PC-3 (cell line): ENCODE measurements at regions not wholly inside any gene's neighbourhood (a gene's known extent, or its start where the extent isn't known, plus 50 kb on each side); places are given as distances from the start of the nearest gene placed in this dataset.

Source experiments
- ATAC-seq: fragments of 200-7000 bp; cut with Tn5 transposase; 2 replicates; pipeline ENCODE4 v1.9.1; 2020; ENCODE audit warnings: mild to moderate bottlenecking, moderate library complexity
- BruUV-seq: library from RNA; stranded (reverse); fragments of 400-500 nt; replicated peaks from 2 replicates; lab custom pipeline; 2021; lab: Mats Ljungman, UMichigan
- CTCF ChIA-PET: fragments of 300-600 bp; sonication (Branson Sonifier 250); formaldehyde crosslinking; loops from one replicate; lab custom pipeline; 2022; ENCODE audit warnings: antibody characterized with exemption; lab: Charles Lee
- POLR2A ChIA-PET: fragments of 300-600 bp; sonication (Branson Sonifier 250); formaldehyde crosslinking; loops from one replicate; lab custom pipeline; 2022; ENCODE audit warnings: antibody characterized with exemption; ENCODE audit not compliant: unreplicated experiment; lab: Charles Lee
- DNase-seq: peaks from one replicate; pipeline ENCODE4 v3.0.0-alpha.2; 2015
- H2AFZ ChIP-seq: fragments of 300-600 bp; sonication (generic); 2 replicates; pipeline ENCODE4 v1.6.0; 2016; ENCODE audit warnings: antibody characterized with exemption, low read length
- H3F3A ChIP-seq: fragments of 300-600 bp; sonication (generic); one replicate; pipeline ENCODE4 v1.6.0; 2017; ENCODE audit warnings: antibody characterized with exemption, low read length, control low read depth, mild to moderate bottlenecking; ENCODE audit not compliant: unreplicated experiment
- H3K27ac ChIP-seq: fragments of 300-600 bp; sonication (generic); 2 replicates; pipeline ENCODE4 v1.5.1; 2016; ENCODE audit warnings: mild to moderate bottlenecking, low read length
- H3K27me3 ChIP-seq: fragments of 300-600 bp; sonication (generic); 2 replicates; pipeline ENCODE4 v1.6.1; 2016; ENCODE audit warnings: low read length, mixed read lengths
- H3K36me3 ChIP-seq: fragments of 300-600 bp; sonication (generic); 2 replicates; pipeline ENCODE4 v1.6.1; 2016; ENCODE audit warnings: low read depth, mixed run types, low read length, mixed read lengths
- H3K4me1 ChIP-seq: fragments of 300-600 bp; sonication (generic); 2 replicates; pipeline ENCODE4 v1.5.1; 2016; ENCODE audit warnings: low read length; ENCODE audit not compliant: insufficient read depth
- H3K4me2 ChIP-seq: fragments of 300-600 bp; sonication (generic); 2 replicates; pipeline ENCODE4 v1.6.0; 2016; ENCODE audit warnings: low read length
- H3K4me3 ChIP-seq: fragments of 300-600 bp; sonication (generic); 2 replicates; pipeline ENCODE4 v1.5.1; 2016; ENCODE audit warnings: mild to moderate bottlenecking, low read length, mixed read lengths
- H3K79me2 ChIP-seq: fragments of 300-600 bp; sonication (generic); 2 replicates; pipeline ENCODE4 v1.6.1; 2017; ENCODE audit warnings: low read length, mixed read lengths
- H3K9ac ChIP-seq: fragments of 300-600 bp; sonication (generic); 2 replicates; pipeline ENCODE4 v1.6.0; 2016; ENCODE audit warnings: mild to moderate bottlenecking, low read length
- H3K9me2 ChIP-seq: fragments of 300-600 bp; sonication (generic); replicated peaks from 2 replicates; pipeline ENCODE4 v1.6.1; 2016; ENCODE audit warnings: mixed run types, low read length, mixed read lengths
- H3K9me3 ChIP-seq: fragments of 300-600 bp; sonication (generic); 2 replicates; pipeline ENCODE4 v1.6.1; 2016; ENCODE audit warnings: low read length, mixed read lengths
- H4K20me1 ChIP-seq: fragments of 300-600 bp; sonication (generic); 2 replicates; pipeline ENCODE4 v1.6.1; 2016; ENCODE audit warnings: low read length, mixed read lengths
- CTCF ChIP-seq: fragments of 300-600 bp; sonication (generic); conservative IDR thresholded peaks from 2 replicates; pipeline ENCODE4 v1.5.1; 2017; ENCODE audit warnings: antibody characterized with exemption, low read depth, mild to moderate bottlenecking, low read length
- EZH2 ChIP-seq: fragments of 300-600 bp; sonication (generic); IDR thresholded peaks from one replicate; pipeline ENCODE4 v1.6.1; 2017; ENCODE audit warnings: antibody characterized with exemption, mild to moderate bottlenecking, low read length; ENCODE audit not compliant: unreplicated experiment
- EZH2phosphoT487 ChIP-seq: fragments of 300-600 bp; sonication (generic); IDR thresholded peaks from 2 replicates; pipeline ENCODE4 v1.6.1; 2018; ENCODE audit warnings: mild to moderate bottlenecking, antibody characterized with exemption, low read length, borderline replicate concordance
- intact Hi-C: fragments of 100-400 bp; cut with micrococcal nuclease; formaldehyde crosslinking; loops from 2 replicates; pipeline ENCODE4 v1.9.0; 2023

- no peak overlapping the region for H2AFZ ChIP-seq
- no peak overlapping the region for H3K4me2 ChIP-seq
- no peak overlapping the region for H3K27ac ChIP-seq
- no peaks in the 10 kb centered on the region for H3K36me3 ChIP-seq
- no TSS peak for BruUV-seq
- DNase-seq (no peak), ATAC-seq (no peak)
- H4K20me1 ChIP-seq, result no peaks in the 10 kb centered on the region
- TF ChIP-seq EZH2phosphoT487 (no peak), EZH2 (no peak), CTCF (no peak)
- no peaks in the 10 kb centered on the region for H3K9me3 ChIP-seq
- H3K27me3 ChIP-seq, result no peaks in the 10 kb centered on the region
- H3K4me3 ChIP-seq, result no peak overlapping the region
- intact Hi-C loops, result no loop called here
- no peaks in the 10 kb centered on the region for H3K4me1 ChIP-seq
- no peaks in the 10 kb centered on the region; the same call in 1 of the 2 replicates for H3K9me2 ChIP-seq
- H3F3A ChIP-seq, result no peaks in the 10 kb centered on the region
- CTCF ChIA-PET, result no interaction called here
- H3K9ac ChIP-seq, result no peak overlapping the region
- POLR2A ChIA-PET, result no interaction called here
- no peaks in the 10 kb centered on the region for H3K79me2 ChIP-seq
These were observed 352.3 kb upstream of the ATXN7L3B start for GRCh38 chr12:74185360-74185759.

DNA sequence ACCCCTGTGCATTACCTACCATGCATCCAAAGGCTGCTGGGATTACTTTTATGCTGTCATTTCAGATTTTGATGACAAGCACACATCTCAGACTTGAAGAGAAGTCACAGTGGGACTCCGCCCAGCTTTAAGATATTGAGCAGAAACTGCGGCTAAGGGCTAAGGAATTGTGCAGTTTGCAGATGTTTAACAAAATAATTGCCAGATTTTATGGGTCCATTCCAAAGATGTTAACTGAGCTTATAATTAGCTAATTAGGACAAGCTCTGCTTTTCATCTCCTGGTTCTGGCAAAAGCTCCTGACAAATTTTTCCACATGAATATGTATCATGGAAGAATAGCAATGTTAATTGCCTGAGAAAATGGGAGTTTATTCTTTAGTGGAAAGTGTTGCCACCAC is 344.4 kb upstream of the ATXN7L3B start:
- Histone ChIP-seq H3K4me1 (no peaks in the 10 kb centered on the region), H3K79me2 (no peaks in the 10 kb centered on the region), H3F3A (no peaks in the 10 kb centered on the region), H3K9me2 (no peaks in the 10 kb centered on the region), H3K4me2 (no peak overlapping the region), H4K20me1 (no peaks in the 10 kb centered on the region), H3K9ac (no peak overlapping the region), H2AFZ (no peak overlapping the region), H3K27ac (no peak overlapping the region), H3K36me3 (no peaks in the 10 kb centered on the region), H3K27me3 (no peaks in the 10 kb centered on the region), H3K9me3 (no peaks in the 10 kb centered on the region), H3K4me3 (no peak overlapping the region)
- CTCF ChIA-PET, result no interaction called here
- TF ChIP-seq CTCF, result no peak
- intact Hi-C loops, result no loop called here
- BruUV-seq, result no TSS peak
- POLR2A ChIA-PET, result no interaction called here
- no peak for ATAC-seq
- DNase-seq, result no peak

- no peaks in the 10 kb centered on the region for H3K4me1 ChIP-seq
- H3K27me3 ChIP-seq, result no peaks in the 10 kb centered on the region
- ChIA-PET CTCF (no interaction called here), POLR2A (no interaction called here)
- no peaks in the 10 kb centered on the region for H3K9me3 ChIP-seq
- DNase-seq (no peak), ATAC-seq (no peak)
- H3K9ac ChIP-seq, result no peak overlapping the region
- no peaks in the 10 kb centered on the region for H3K36me3 ChIP-seq
- no peaks in the 10 kb centered on the region for H4K20me1 ChIP-seq
- H3K9me2 ChIP-seq, result no peaks in the 10 kb centered on the region
- BruUV-seq, result no TSS peak
- no peak overlapping the region for H3K4me3 ChIP-seq
- intact Hi-C loops, result no loop called here
- no peak overlapping the region for H3K27ac ChIP-seq
- no peak for TF ChIP-seq EZH2phosphoT487
- H3K4me2 ChIP-seq, result no peak overlapping the region
- no peaks in the 10 kb centered on the region for H3K79me2 ChIP-seq
- H2AFZ ChIP-seq, result no peak overlapping the region
- H3F3A ChIP-seq, result no peaks in the 10 kb centered on the region
These were observed 333.4 kb upstream of the ATXN7L3B start for GRCh38 chr12:74204236-74204635.
